Glutamatergic neuron (in vitro differentiated cells): ENCODE measurements at regions not wholly inside any gene's neighbourhood (a gene's known extent, or its start where the extent isn't known, plus 50 kb on each side); places are given as distances from the start of the nearest gene placed in this dataset.

Experiments used
- DNase-seq: peaks from one replicate; pipeline ENCODE4 v3.0.0; 2022
- H3K27ac Mint-ChIP-seq: one replicate; pipeline ENCODE4 v1.8.0; 2020; ENCODE audit warnings: mild to moderate bottlenecking, mixed read lengths, inconsistent platforms; ENCODE audit not compliant: unreplicated experiment
- H3K27me3 Mint-ChIP-seq: one replicate; pipeline ENCODE4 v1.8.0; 2020; ENCODE audit warnings: mild to moderate bottlenecking, moderate library complexity, mixed read lengths, inconsistent platforms; ENCODE audit not compliant: unreplicated experiment
- H3K36me3 Mint-ChIP-seq: one replicate; pipeline ENCODE4 v1.8.0; 2020; ENCODE audit warnings: mild to moderate bottlenecking, mixed read lengths, inconsistent platforms; ENCODE audit not compliant: unreplicated experiment
- H3K4me1 Mint-ChIP-seq: one replicate; pipeline ENCODE4 v1.8.0; 2020; ENCODE audit warnings: mild to moderate bottlenecking, low read depth, mixed read lengths, inconsistent platforms; ENCODE audit not compliant: unreplicated experiment
- H3K4me3 Mint-ChIP-seq: one replicate; pipeline ENCODE4 v1.8.0; 2020; ENCODE audit warnings: mild to moderate bottlenecking, mixed read lengths, inconsistent platforms; ENCODE audit not compliant: unreplicated experiment
- H3K9me3 Mint-ChIP-seq: one replicate; pipeline ENCODE4 v1.8.0; 2020; ENCODE audit warnings: mild to moderate bottlenecking, moderate library complexity, mixed read lengths, inconsistent platforms; ENCODE audit not compliant: unreplicated experiment
- TF ChIP-seq, protein P1 (sequence below): fragments of 200-600 bp; sonication (generic); IDR thresholded peaks from one replicate; pipeline ENCODE4 v1.5.0; 2021; ENCODE audit not compliant: partially characterized antibody, unreplicated experiment

DNA sequence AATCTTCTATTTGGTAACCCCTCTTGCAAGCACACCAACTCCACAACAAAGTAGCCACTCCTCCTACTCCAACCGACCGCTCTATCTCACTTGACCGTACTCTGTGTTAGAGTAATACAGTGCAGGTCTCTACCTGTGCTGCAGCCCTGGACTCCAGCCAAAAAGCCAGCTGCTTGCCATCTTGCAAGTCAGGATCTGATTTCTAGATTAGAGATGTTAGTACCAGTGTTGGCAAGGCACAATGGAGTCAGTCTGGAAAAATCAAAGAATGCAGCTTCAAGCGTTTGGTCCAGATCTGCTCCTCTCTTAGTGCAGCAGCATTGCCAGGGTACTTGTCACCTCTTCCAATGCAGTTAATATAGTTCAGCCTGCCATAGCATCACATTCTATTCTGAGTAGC is 477.6 kb downstream of the ZSWIM6 start:
- Mint-ChIP-seq H3K9me3 (no peaks in the 10 kb centered on the region), H3K4me3 (no peak overlapping the region), H3K36me3 (no peaks in the 10 kb centered on the region), H3K27ac (no peak overlapping the region), H3K4me1 (peaks cover 9% of the 10 kb centered on the region), H3K27me3 (peaks cover 5% of the 10 kb centered on the region)
- TF ChIP-seq, protein P1, sequence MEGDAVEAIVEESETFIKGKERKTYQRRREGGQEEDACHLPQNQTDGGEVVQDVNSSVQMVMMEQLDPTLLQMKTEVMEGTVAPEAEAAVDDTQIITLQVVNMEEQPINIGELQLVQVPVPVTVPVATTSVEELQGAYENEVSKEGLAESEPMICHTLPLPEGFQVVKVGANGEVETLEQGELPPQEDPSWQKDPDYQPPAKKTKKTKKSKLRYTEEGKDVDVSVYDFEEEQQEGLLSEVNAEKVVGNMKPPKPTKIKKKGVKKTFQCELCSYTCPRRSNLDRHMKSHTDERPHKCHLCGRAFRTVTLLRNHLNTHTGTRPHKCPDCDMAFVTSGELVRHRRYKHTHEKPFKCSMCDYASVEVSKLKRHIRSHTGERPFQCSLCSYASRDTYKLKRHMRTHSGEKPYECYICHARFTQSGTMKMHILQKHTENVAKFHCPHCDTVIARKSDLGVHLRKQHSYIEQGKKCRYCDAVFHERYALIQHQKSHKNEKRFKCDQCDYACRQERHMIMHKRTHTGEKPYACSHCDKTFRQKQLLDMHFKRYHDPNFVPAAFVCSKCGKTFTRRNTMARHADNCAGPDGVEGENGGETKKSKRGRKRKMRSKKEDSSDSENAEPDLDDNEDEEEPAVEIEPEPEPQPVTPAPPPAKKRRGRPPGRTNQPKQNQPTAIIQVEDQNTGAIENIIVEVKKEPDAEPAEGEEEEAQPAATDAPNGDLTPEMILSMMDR: no peak
- no peak for DNase-seq

DNA sequence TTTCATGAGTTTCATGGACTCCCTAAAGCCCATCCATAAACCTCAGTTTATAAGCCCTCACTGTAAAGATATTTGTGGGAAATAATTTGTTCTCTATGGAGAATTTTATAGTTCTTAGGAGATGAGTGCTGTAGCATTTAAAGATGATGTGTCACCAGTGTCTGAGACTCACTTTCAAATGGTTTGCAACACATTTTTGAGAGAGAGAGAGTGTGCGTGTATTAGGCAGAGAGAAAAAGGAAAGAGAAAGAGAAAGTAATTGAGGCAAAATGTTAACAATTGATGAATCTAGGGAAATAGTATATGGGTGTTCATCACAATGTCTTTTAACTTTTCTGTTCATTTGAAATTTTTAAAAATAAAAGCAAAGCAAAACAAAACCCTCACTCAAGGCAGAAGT is 479.0 kb downstream of the ZSWIM6 start:
- H3K4me3 Mint-ChIP-seq: no peak overlapping the region
- H3K27me3 Mint-ChIP-seq: peaks cover 2% of the 10 kb centered on the region
- peaks cover 9% of the 10 kb centered on the region for H3K4me1 Mint-ChIP-seq
- TF ChIP-seq, protein P1: no peak
- no peak overlapping the region for H3K27ac Mint-ChIP-seq
- H3K36me3 Mint-ChIP-seq: no peaks in the 10 kb centered on the region
- DNase-seq: no peak
- no peaks in the 10 kb centered on the region for H3K9me3 Mint-ChIP-seq

DNA sequence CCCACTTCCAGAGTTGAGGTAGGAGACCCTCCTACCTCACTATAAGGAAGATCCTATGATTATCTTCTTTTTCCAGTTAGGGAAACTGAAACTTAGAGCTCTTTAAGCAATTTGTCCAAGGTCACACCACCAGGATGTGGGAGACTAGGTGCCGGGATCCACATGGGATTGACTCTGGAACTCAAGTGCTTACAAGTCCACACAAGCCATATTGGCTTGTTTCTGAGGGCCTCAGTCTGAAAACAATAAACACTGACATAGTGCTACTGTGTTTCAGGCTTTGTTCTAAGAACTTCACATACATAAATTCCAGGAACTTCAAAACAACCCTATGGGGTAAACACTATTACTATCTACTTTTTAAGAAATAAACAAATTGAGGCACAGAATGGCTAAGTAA is 481.3 kb downstream of the ZSWIM6 start:
- TF ChIP-seq, protein P1: no peak
- H3K4me3 Mint-ChIP-seq: no peak overlapping the region
- peaks cover 1% of the 10 kb centered on the region for H3K27me3 Mint-ChIP-seq
- no peaks in the 10 kb centered on the region for H3K9me3 Mint-ChIP-seq
- no peak for DNase-seq
- no peaks in the 10 kb centered on the region for H3K36me3 Mint-ChIP-seq
- no peak overlapping the region for H3K27ac Mint-ChIP-seq
- peaks cover 9% of the 10 kb centered on the region for H3K4me1 Mint-ChIP-seq

DNA sequence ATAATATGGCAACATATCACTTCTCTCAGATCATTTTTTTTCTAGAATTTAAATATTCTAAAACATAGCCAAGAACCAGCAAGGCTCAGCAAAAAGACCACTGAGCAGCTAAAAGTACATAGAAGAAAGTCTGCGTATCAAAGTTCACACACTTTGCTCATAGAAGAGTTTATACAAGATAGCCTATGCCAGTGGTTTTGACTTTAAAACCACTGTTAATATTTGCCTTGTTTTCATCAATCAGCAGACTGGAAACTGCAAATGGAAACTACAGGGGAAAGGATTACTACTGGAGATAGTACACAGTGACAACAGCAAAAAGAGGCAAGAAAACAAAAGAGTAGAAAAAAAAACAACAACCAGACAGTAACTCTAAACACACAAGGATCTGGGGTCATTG is 483.3 kb downstream of the ZSWIM6 start:
- TF ChIP-seq, protein P1: no peak
- Mint-ChIP-seq H3K27me3 (peaks cover 1% of the 10 kb centered on the region), H3K36me3 (no peaks in the 10 kb centered on the region), H3K4me3 (no peak overlapping the region), H3K9me3 (no peaks in the 10 kb centered on the region), H3K27ac (no peak overlapping the region), H3K4me1 (no peaks in the 10 kb centered on the region)
- no peak for DNase-seq

DNA sequence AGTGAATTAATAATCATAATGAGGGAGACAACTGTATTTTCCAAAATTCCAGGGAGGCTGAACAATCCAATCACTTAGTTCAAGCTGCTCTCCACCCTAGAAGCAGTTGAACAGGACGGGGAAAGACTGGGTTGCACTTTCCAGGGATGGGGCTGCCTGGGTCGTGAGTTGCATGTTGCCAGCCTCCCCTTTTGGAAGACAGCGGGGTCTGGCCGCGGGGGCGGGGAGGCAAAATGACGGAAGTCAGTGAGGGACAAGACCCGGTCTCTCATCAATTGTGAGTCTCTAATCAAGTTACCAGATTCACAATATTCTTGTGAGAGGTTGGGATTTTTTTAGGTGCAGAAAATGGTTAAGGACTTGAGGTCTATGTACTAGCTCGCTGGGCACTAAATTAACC is 484.1 kb downstream of the ZSWIM6 start:
- no peaks in the 10 kb centered on the region for H3K4me1 Mint-ChIP-seq
- no peak overlapping the region for H3K4me3 Mint-ChIP-seq
- no peak for DNase-seq
- TF ChIP-seq, protein P1: no peak
- H3K27ac Mint-ChIP-seq: no peak overlapping the region
- peaks cover 1% of the 10 kb centered on the region for H3K27me3 Mint-ChIP-seq
- H3K9me3 Mint-ChIP-seq: peaks cover 1% of the 10 kb centered on the region
- H3K36me3 Mint-ChIP-seq: no peaks in the 10 kb centered on the region
